Esophagus muscularis mucosa (tissue), 3 donors: ENCODE measurements at regions not wholly inside any gene's neighbourhood (a gene's known extent, or its start where the extent isn't known, plus 50 kb on each side); places are given as distances from the start of the nearest gene placed in this dataset.

Experiments used
- CTCF ChIP-seq, 3 experiments: fragments of 200-600 bp in 2 of 3; fragments of 450-650 bp in 1 of 3; sonication (generic) in 2 of 3; IDR thresholded peaks; one replicate each; pipeline ENCODE4 v1.5.1; 2017 to 2019; ENCODE audit warnings: antibody characterized with exemption in 3 of 3, mild to moderate bottlenecking in 2 of 3, moderate library complexity in 1 of 3
- EP300 ChIP-seq: sonication (generic); formaldehyde crosslinking; IDR thresholded peaks from one replicate; pipeline ENCODE4 v1.6.1; 2017; ENCODE audit warnings: antibody characterized with exemption

GRCh38 chr13:29943273-29943672 lies 92.9 kb upstream of the UBL3 start:
- TF ChIP-seq EP300 (no peak), CTCF (IDR thresholded peaks at IDR 0.05) (no peak)
